ENCODE measurements at regions not wholly inside any gene's neighbourhood (a gene's known extent, or its start where the extent isn't known, plus 50 kb on each side); places are given as distances from the start of the nearest gene placed in this dataset.

DNA sequence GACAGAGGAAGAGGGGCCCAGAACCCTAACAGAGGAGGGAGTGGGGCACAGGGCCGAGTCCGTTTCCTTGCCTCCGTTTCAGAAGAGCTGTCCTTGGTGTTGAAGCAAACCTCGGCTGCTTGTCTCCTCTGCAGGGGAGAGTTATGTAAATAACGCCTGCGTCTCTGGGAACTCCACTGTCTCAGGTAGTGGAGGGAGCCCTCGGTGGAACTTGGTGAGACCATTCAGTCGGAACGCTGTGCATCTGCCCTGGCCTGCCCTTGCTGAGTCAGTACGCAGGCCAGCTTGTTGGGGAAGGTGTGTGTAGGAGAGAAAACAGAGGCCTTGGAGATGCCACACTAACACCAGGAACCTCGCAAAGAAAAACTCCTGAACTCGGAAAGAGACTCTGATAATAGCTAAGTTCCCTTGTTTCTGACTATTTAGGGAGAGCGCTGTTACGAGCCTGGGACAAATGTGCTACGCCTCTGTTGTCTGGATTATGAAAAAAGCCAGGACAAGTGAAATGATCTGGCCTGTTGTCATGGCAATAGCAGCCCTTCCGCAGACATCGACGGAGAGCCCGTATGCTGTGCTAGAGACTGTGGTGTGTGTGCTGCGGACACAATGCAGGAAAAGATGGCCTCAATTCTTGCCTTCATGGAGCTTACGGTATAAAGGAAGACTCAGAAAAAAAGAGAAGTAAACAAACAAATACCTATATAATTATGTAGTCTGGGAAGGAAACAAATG lies 94.6 kb upstream of the AKT3 start:
- DNase-seq (ENCODE audit: low spot score) = no peak

GRCh38 chr1:243943671-243944428 lies 93.8 kb upstream of the AKT3 start:
- DNase-seq (ENCODE audit: low spot score) = no peak

DNA sequence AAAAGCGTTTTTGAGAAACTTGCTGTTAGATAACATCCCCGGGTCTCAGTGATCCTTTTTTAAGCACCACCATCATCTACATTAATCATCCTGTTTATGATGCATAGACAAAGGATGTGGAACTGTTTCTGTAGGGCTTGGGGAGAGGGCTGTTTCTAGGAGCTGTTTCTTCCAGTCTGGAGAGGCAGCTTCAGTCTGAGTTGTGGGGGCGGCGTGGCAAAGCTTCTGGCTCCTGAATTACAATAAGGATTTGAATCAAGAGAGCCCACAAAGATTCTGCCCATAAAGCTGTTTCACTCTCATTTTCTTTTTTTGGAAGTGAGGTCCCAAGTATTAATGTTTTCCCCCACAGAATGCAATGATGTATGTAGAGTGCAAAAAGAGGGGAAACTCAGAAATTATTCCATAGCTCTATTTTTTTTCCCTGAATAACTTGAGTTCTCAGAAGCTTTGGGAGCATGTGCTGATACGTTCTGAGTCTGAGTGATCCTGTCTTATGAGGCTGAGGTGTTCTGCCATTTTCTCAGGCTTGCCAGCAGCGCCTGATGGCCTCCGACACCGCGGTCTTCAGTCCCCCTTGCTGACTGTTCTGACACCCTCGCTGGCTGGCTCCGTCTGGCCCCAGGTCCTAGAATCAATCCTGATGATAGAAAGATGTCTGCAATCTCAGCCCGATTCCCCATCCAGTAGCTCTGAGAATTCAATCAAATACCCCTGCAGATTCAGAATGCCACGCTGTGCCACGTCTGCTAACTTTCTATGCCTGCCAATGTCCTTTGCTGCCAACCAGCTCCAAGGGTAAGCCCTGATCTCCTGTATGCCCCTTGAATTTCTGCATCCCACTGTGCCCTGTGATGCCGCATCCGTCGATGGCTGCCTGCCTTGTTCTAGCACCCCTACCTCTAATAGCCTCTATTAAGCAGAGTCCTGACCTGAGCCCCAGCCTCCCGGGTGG lies 92.4 kb upstream of the AKT3 start:
- no peak for DNase-seq (ENCODE audit: low spot score)

DNA sequence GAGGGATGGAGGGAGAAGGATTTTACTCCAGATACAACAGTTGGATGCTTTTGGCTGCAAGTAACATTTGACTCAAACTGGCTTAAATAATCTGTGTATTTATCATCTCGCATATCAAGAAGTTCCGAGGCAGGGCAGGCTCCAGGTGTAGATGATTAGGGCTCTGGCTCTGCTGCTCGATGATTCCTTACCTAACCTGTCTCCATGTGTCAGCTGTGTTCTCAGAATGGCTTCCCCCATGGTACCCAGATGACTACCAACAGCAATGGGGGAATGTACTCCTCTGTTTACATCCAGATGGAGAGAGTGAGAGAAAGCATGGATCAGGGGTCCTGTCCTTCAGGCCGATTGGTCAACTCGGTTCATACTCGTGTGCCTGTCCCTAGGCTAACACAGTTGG lies 90.4 kb upstream of the AKT3 start:
- DNase-seq (ENCODE audit: low spot score) = no peak

DNA sequence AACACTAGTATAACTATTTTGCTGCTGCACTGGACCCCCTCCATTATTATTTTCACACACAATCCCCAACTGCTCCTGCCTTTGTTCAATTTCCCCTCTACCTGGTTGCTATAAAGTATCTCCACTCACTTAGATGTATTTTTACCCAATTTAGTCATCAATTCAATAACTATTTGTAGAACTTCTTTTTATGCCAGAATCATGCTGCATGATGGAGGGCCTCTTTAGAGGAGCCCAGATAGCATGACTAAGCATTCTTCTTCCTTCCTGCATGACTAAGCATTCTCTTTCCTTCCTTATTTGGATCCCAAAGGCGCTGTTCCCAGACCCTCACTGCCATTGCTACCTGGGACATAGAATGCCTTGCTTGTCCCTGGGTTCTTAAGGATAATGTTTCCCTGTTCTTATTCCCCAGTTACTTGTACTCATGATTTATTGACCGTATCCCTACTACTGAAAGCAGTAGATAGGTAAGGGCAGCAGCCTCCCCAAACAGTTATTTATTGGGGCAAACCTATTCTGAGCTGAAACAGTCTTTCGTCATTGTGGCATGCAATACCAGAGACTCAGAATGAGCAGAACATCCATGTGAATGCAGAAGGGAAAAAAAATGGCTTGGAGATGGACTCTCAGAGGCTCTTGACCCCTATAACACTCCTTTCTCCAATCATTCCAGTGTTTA lies 89.3 kb upstream of the AKT3 start:
- no peak for DNase-seq (ENCODE audit: low spot score)

- no peak for DNase-seq (ENCODE audit: low spot score)
Observed at GRCh38 chr1:243938208-243938607, 88.2 kb upstream of the AKT3 start.

GRCh38 chr1:243933495-243933894 lies 83.5 kb upstream of the AKT3 start:
- DNase-seq (ENCODE audit: low spot score) = no peak

DNA sequence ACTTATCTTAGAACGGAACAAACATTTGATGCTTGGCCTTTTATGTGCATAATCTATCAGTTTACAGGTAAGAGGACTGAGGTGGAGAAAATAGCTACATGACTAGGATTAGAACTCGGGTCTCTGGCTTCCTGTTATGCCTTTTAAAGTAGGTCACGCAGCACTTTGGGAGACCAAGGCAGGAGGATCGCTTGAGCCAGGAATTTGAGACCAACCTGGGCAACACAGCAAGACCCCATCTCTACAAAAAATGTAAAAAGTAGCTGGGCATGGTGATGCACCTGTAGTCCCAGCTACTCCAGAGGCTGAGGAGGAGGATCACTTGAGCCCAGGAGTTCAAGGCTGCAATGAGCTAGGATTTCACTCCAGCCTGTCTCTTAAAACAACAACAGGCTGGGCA lies 81.9 kb upstream of the AKT3 start:
- no peak for DNase-seq (ENCODE audit: low spot score)

- peak; percentile 78 for DNase-seq (ENCODE audit: low spot score)
Observed at GRCh38 chr1:243930822-243931671, 81.0 kb upstream of the AKT3 start.

DNA sequence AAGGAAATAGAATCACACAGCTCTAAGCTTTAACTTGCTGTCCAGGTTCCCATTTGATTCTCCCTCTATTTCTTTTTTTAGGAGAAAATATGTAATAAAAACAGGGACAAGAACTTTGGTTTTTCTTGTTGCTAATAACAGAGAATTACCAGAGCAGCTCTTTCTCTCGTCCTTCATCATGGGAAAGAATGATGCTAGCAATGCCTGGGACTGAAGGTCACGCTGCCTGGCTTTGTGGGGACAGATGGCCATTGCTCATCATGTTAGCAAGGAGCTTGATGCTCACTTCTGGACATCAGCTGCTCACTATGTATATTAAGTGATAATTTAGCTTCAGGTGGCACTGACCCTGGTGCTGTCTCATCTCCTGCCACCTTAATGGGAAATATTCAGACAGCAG lies 77.3 kb upstream of the AKT3 start:
- DNase-seq (ENCODE audit: low spot score) = no peak

DNA sequence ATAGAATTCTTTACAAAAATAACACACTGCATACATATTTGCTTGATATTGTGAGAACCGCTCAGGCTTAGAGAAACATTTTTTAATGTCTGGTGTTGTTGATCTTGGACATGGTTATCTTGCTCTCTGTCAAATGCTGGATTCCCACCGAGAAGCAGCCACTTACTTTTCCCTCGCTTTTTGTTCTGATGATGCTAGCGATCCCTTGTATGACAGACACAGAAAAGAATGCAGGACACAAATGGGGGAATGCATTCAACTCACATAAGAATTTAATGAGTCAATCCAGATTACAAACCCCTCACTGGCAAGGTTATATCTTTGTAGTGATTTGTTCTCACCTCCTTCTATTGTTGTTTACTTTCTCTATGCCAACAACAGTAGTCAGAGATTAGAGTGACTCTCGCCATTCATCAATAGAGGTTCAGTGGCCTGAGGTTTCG lies 76.8 kb upstream of the AKT3 start:
- no peak for DNase-seq (ENCODE audit: low spot score)

DNA sequence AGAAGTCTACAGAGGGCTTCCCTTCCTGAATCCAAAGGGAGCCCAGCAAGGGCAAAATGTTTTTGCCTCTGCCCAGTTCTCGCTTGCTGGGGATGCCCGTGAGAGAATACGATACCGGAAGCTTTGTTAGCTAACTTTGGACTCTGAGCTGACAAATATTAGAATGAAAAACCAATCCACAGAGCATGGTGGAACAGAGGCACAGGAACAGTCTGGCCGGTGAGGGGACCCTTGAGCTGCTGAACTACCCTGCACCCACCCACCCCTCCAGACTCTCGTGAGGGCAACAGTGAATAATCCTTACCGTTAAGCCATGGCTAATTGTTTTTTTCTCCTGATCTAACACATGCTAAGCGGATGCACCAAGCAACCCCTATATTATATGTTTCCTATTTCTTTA lies 76.3 kb upstream of the AKT3 start:
- peak; percentile 75 for DNase-seq (ENCODE audit: low spot score)

- DNase-seq (ENCODE audit: low spot score) = no peak
Observed at GRCh38 chr1:243924588-243925349, 74.7 kb upstream of the AKT3 start.

GRCh38 chr1:243924188-243924587 lies 74.1 kb upstream of the AKT3 start:
- DNase-seq (ENCODE audit: low spot score) = no peak

- no peak for DNase-seq (ENCODE audit: low spot score)
Observed at GRCh38 chr1:243923292-243924171, 73.5 kb upstream of the AKT3 start.

DNA sequence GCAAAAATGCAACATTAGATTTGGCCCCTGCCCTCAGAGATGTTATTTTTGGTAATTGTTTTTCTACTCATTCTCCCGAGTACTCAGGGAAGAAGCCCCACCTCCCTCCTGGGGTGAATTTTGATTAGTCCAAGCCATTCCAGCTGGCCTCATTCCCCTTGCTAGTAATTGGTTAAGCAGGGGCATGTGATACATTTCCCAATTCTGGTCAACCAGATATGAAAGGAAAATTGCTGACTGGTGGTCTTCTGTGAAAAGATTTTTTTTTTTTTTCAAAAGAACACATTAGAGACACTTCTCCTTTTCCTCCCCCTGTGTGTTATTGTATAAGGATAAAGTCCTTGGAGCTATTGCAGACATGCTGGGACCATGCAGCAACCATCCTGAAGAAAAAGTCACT lies 71.1 kb upstream of the AKT3 start:
- DNase-seq (ENCODE audit: low spot score) = no peak

- no peak for DNase-seq (ENCODE audit: low spot score)
Observed at GRCh38 chr1:243917863-243918565, 68.0 kb upstream of the AKT3 start.

DNA sequence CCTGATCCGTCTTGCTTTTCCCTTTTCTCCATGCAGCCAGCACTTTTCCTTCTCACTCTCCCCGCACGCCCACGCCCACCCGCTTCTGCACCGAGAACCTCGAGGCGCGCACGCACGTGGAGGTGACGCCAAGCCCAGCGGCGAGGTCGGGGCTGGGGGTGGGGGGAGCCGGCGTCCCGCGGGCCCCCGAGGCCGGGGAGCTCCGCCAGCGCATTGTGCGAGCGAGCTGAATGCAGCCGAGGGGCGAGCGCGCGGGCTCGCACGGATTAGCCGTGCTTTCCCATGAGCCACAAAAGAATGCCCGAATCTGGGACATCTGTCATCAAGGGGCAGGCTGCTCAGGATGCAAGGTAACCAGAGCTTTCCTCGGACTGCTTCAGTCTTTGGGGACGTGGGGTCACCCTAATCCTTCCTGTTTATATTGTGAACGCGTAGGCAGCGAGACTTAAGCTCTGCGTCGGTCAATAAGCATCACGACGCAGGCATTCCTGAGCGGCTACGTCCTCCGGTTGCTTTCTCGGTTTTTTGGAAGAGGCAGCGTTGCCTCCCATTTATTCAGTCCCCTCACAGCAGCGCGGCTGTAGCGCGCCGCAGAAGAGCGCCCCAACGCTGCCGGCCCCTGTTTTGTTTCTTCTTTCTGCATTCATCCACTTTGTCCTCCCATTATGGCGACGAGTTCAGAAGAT lies 67.3 kb upstream of the AKT3 start:
- peak; percentile 84 for DNase-seq (ENCODE audit: low spot score)

Data from D341Med (cell line).